CD4-positive, alpha-beta T cell (primary cell): ENCODE measurements at regions not wholly inside any gene's neighbourhood (a gene's known extent, or its start where the extent isn't known, plus 50 kb on each side); places are given as distances from the start of the nearest gene placed in this dataset.

ENCODE experiments used
- ATAC-seq: fragments of 200-7000 bp; cut with Tn5 transposase; one replicate; pipeline ENCODE4 v1.10.0; 2022; ENCODE audit warnings: mild to moderate bottlenecking; ENCODE audit not compliant: poor library complexity
- CTCF ChIA-PET: fragments of 350-600 bp; sonication (Branson Sonifier 250); formaldehyde crosslinking; loops from one replicate; lab custom pipeline; 2021; ENCODE audit warnings: antibody characterized with exemption, inconsistent platforms; lab: Charles Lee
- POLR2A ChIA-PET: fragments of 350-600 bp; sonication (Branson Sonifier 250); formaldehyde crosslinking; loops from one replicate; lab custom pipeline; 2021; ENCODE audit warnings: antibody characterized with exemption, inconsistent platforms; lab: Charles Lee
- DNase-seq, 14 experiments: peaks; one replicate each; pipeline ENCODE4 v3.0.0-alpha.2; 2013 to 2020; ENCODE audit warnings: mixed read lengths in 2 of 14
- H3K27ac ChIP-seq, 2 donors: one replicate each; pipeline versions ENCODE4 v1.5.1 to v1.7.0; 2013; ENCODE audit warnings: low read length in 2 of 2, low read depth in 1 of 2, mild to moderate bottlenecking in 1 of 2
- H3K27me3 ChIP-seq, 2 experiments: 1 replicate in 1 of 2; 2 replicates in 1 of 2; pipeline versions ENCODE4 v1.6.1 to v1.7.0; 2013; ENCODE audit warnings: low read length in 2 of 2, control low read depth in 1 of 2, mild to moderate bottlenecking in 1 of 2, moderate library complexity in 1 of 2; ENCODE audit not compliant: insufficient read depth in 2 of 2, control insufficient read depth in 1 of 2
- H3K36me3 ChIP-seq: one replicate; pipeline ENCODE4 v1.6.1; 2013; ENCODE audit warnings: low read length, control low read depth; ENCODE audit not compliant: insufficient read depth
- H3K4me1 ChIP-seq: one replicate; pipeline ENCODE4 v1.6.1; 2013; ENCODE audit warnings: low read length, control low read depth; ENCODE audit not compliant: insufficient read depth
- H3K4me3 ChIP-seq: one replicate; pipeline ENCODE4 v1.5.1; 2013; ENCODE audit warnings: mild to moderate bottlenecking, low read length, moderate library complexity
- H3K9me3 ChIP-seq, 2 experiments: 1 replicate in 1 of 2; 2 replicates in 1 of 2; pipeline versions ENCODE4 v1.6.1 to v1.7.0; 2013; ENCODE audit warnings: low read length in 2 of 2, mild to moderate bottlenecking in 2 of 2, control low read depth in 1 of 2, moderate library complexity in 1 of 2; ENCODE audit not compliant: control insufficient read depth in 1 of 2, insufficient read depth in 1 of 2
- H3K27ac Mint-ChIP-seq: one replicate; pipeline ENCODE4 v1.8.0; 2020; ENCODE audit warnings: mixed read lengths
- H3K27me3 Mint-ChIP-seq: one replicate; pipeline ENCODE4 v1.8.0; 2021; ENCODE audit warnings: mixed read lengths
- H3K36me3 Mint-ChIP-seq: one replicate; pipeline ENCODE4 v1.8.0; 2021; ENCODE audit warnings: low read depth, mixed read lengths
- H3K4me1 Mint-ChIP-seq: one replicate; pipeline ENCODE4 v1.8.0; 2021; ENCODE audit warnings: low read depth, mixed read lengths
- H3K4me3 Mint-ChIP-seq: one replicate; pipeline ENCODE4 v1.8.0; 2020; ENCODE audit warnings: mild to moderate bottlenecking, mixed read lengths
- H3K9me3 Mint-ChIP-seq: one replicate; pipeline ENCODE4 v1.8.0; 2020; ENCODE audit warnings: mixed read lengths
- intact Hi-C, 2 experiments: fragments of 100-400 bp; cut with DNase I in 1 of 2; cut with micrococcal nuclease in 1 of 2; formaldehyde crosslinking; loops; one replicate each; pipeline versions ENCODE4 v1.15.1 to v1.9.0; 2023 to 2025; cut with DNase I, micrococcal nuclease
- TF ChIP-seq, protein P1 (sequence below): fragments of 200-600 bp; IDR thresholded peaks from one replicate; pipeline ENCODE4 v1.8.0; 2022; ENCODE audit warnings: antibody characterized with exemption, mild to moderate bottlenecking

- ChIA-PET POLR2A (no interaction called here), CTCF (no interaction called here)
- ATAC-seq (no peak), DNase-seq (no peak)
- Histone ChIP-seq H3K4me3 (no peak overlapping the region), H3K9me3 (no peaks in the 10 kb centered on the region), H3K4me1 (no peaks in the 10 kb centered on the region), H3K36me3 (no peaks in the 10 kb centered on the region), H3K27ac (no peak overlapping the region), H3K27me3 (no peaks in the 10 kb centered on the region)
- intact Hi-C loops, result no loop called here
- Mint-ChIP-seq H3K27me3 (no peaks in the 10 kb centered on the region), H3K9me3 (peaks cover 13% of the 10 kb centered on the region), H3K4me1 (no peaks in the 10 kb centered on the region), H3K36me3 (no peaks in the 10 kb centered on the region), H3K4me3 (no peak overlapping the region), H3K27ac (no peak overlapping the region)
- TF ChIP-seq, protein P1, sequence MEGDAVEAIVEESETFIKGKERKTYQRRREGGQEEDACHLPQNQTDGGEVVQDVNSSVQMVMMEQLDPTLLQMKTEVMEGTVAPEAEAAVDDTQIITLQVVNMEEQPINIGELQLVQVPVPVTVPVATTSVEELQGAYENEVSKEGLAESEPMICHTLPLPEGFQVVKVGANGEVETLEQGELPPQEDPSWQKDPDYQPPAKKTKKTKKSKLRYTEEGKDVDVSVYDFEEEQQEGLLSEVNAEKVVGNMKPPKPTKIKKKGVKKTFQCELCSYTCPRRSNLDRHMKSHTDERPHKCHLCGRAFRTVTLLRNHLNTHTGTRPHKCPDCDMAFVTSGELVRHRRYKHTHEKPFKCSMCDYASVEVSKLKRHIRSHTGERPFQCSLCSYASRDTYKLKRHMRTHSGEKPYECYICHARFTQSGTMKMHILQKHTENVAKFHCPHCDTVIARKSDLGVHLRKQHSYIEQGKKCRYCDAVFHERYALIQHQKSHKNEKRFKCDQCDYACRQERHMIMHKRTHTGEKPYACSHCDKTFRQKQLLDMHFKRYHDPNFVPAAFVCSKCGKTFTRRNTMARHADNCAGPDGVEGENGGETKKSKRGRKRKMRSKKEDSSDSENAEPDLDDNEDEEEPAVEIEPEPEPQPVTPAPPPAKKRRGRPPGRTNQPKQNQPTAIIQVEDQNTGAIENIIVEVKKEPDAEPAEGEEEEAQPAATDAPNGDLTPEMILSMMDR, result no peak
Observed at GRCh38 chr16:76796978-76797377, 394.0 kb upstream of the MON1B start.

GRCh38 chr16:76797457-76797856 lies 393.5 kb upstream of the MON1B start:
- Histone ChIP-seq H3K9me3 (no peaks in the 10 kb centered on the region), H3K27me3 (no peaks in the 10 kb centered on the region), H3K36me3 (no peaks in the 10 kb centered on the region), H3K4me3 (no peak overlapping the region), H3K4me1 (no peaks in the 10 kb centered on the region), H3K27ac (no peak overlapping the region)
- DNase-seq, result no peak
- H3K9me3 Mint-ChIP-seq, result peaks cover 15% of the 10 kb centered on the region
- ChIA-PET CTCF (no interaction called here), POLR2A (no interaction called here)
- no peaks in the 10 kb centered on the region for H3K27me3 Mint-ChIP-seq
- ATAC-seq, result no peak
- no peaks in the 10 kb centered on the region for H3K4me1 Mint-ChIP-seq
- no peaks in the 10 kb centered on the region for H3K36me3 Mint-ChIP-seq
- TF ChIP-seq, protein P1, result no peak
- intact Hi-C loops, result no loop called here
- H3K27ac Mint-ChIP-seq, result no peak overlapping the region
- no peak overlapping the region for H3K4me3 Mint-ChIP-seq

DNA sequence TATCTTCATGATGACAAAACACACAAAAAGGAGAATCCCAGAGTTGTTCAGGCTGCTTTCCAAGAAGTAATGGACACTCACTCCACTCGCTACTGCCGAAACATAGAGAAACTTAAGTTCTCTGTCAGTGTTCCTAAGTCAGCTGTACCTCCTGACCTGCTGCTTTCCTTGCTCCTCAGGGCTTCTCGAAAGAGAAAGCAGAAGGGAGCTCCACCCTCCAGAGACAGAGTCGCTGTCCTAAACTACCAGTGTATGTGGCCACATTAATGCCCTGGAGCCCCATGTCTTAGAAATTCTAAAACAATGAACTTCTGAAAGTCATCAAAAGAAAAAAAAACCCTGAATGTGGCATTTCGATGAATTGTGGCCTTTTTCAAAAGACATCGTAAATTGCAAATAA lies 390.8 kb upstream of the MON1B start:
- CTCF ChIA-PET, result no interaction called here
- Histone ChIP-seq H3K36me3 (no peaks in the 10 kb centered on the region), H3K4me1 (no peaks in the 10 kb centered on the region), H3K9me3 (peaks cover 3 to 4% of the 10 kb centered on the region in 2 experiments), H3K4me3 (no peak overlapping the region), H3K27me3 (no peaks in the 10 kb centered on the region), H3K27ac (no peak overlapping the region)
- Mint-ChIP-seq H3K27me3 (no peaks in the 10 kb centered on the region), H3K27ac (no peak overlapping the region), H3K9me3 (peaks cover 9% of the 10 kb centered on the region), H3K4me1 (no peaks in the 10 kb centered on the region), H3K4me3 (no peak overlapping the region), H3K36me3 (no peaks in the 10 kb centered on the region)
- ATAC-seq (no peak), DNase-seq (no peak)
- intact Hi-C loops, result no loop called here
- TF ChIP-seq, protein P1, result no peak
- POLR2A ChIA-PET, result no interaction called here
